BLaER1 (cell line): ENCODE measurements at regions not wholly inside any gene's neighbourhood (a gene's known extent, or its start where the extent isn't known, plus 50 kb on each side); places are given as distances from the start of the nearest gene placed in this dataset.

Experiments
- H3K27ac ChIP-seq: shearing (Covaris generic); formaldehyde crosslinking; 2 replicates; pipeline ENCODE4 v1.8.1; 2022
- H3K27me3 ChIP-seq: shearing (Covaris generic); formaldehyde crosslinking; 2 replicates; pipeline ENCODE4 v1.8.1; 2022
- H3K36me3 ChIP-seq: shearing (Covaris generic); formaldehyde crosslinking; 2 replicates; pipeline ENCODE4 v1.8.1; 2022
- H3K4me1 ChIP-seq: shearing (Covaris generic); formaldehyde crosslinking; 2 replicates; pipeline ENCODE4 v1.8.1; 2022
- H3K4me2 ChIP-seq: shearing (Covaris generic); formaldehyde crosslinking; 2 replicates; pipeline ENCODE4 v1.8.1; 2022
- H3K4me3 ChIP-seq: shearing (Covaris generic); formaldehyde crosslinking; 2 replicates; pipeline ENCODE4 v1.8.1; 2022
- H3K9ac ChIP-seq: shearing (Covaris generic); formaldehyde crosslinking; 2 replicates; pipeline ENCODE4 v1.8.1; 2022
- H3K9me3 ChIP-seq: shearing (Covaris generic); formaldehyde crosslinking; 2 replicates; pipeline ENCODE4 v1.8.1; 2022
- H4K20me1 ChIP-seq: shearing (Covaris generic); formaldehyde crosslinking; 2 replicates; pipeline ENCODE4 v1.8.1; 2022
- Cebpa-rat ChIP-seq: shearing (Covaris generic); IDR thresholded peaks from 2 replicates; pipeline ENCODE4 v1.8.1; 2022

GRCh38 chr4:83858131-83858530, 322.2 kb downstream of the GPAT3 start:
- no peak overlapping the region for H3K27ac ChIP-seq
- TF ChIP-seq Cebpa-rat: no peak
- no peaks in the 10 kb centered on the region for H3K36me3 ChIP-seq
- no peaks in the 10 kb centered on the region for H4K20me1 ChIP-seq
- H3K9me3 ChIP-seq: no peaks in the 10 kb centered on the region
- no peak overlapping the region for H3K9ac ChIP-seq
- no peak overlapping the region for H3K4me3 ChIP-seq
- no peaks in the 10 kb centered on the region for H3K27me3 ChIP-seq
- no peak overlapping the region for H3K4me2 ChIP-seq
- no peaks in the 10 kb centered on the region for H3K4me1 ChIP-seq

- Histone ChIP-seq H3K36me3 (no peaks in the 10 kb centered on the region), H3K4me2 (no peak overlapping the region), H3K9ac (no peak overlapping the region), H3K27me3 (no peaks in the 10 kb centered on the region), H3K27ac (no peak overlapping the region), H4K20me1 (no peaks in the 10 kb centered on the region), H3K9me3 (no peaks in the 10 kb centered on the region), H3K4me1 (no peaks in the 10 kb centered on the region), H3K4me3 (no peak overlapping the region)
- TF ChIP-seq Cebpa-rat: no peak
Observed at GRCh38 chr4:83855044-83855443, 319.1 kb downstream of the GPAT3 start.

- Histone ChIP-seq H3K27ac (no peak overlapping the region), H3K27me3 (no peaks in the 10 kb centered on the region), H3K36me3 (no peaks in the 10 kb centered on the region), H3K9ac (no peak overlapping the region), H3K9me3 (no peaks in the 10 kb centered on the region), H3K4me1 (no peaks in the 10 kb centered on the region), H3K4me3 (no peak overlapping the region), H3K4me2 (no peak overlapping the region), H4K20me1 (no peaks in the 10 kb centered on the region)
- TF ChIP-seq Cebpa-rat: no peak
Observed at GRCh38 chr4:83852085-83852451, 316.2 kb downstream of the GPAT3 start.

- no peak overlapping the region for H3K27ac ChIP-seq
- H3K4me3 ChIP-seq: no peak overlapping the region
- H4K20me1 ChIP-seq: no peaks in the 10 kb centered on the region
- H3K4me2 ChIP-seq: no peak overlapping the region
- H3K9me3 ChIP-seq: no peaks in the 10 kb centered on the region
- no peaks in the 10 kb centered on the region for H3K4me1 ChIP-seq
- H3K36me3 ChIP-seq: no peaks in the 10 kb centered on the region
- TF ChIP-seq Cebpa-rat: no peak
- no peaks in the 10 kb centered on the region for H3K27me3 ChIP-seq
- no peak overlapping the region for H3K9ac ChIP-seq
Observed at GRCh38 chr4:83851261-83852084, 315.6 kb downstream of the GPAT3 start.

- no peak overlapping the region for H3K4me2 ChIP-seq
- no peak overlapping the region for H3K4me3 ChIP-seq
- H4K20me1 ChIP-seq: no peaks in the 10 kb centered on the region
- no peaks in the 10 kb centered on the region for H3K36me3 ChIP-seq
- no peaks in the 10 kb centered on the region for H3K9me3 ChIP-seq
- no peak overlapping the region for H3K27ac ChIP-seq
- no peak for TF ChIP-seq Cebpa-rat
- H3K9ac ChIP-seq: no peak overlapping the region
- no peaks in the 10 kb centered on the region for H3K27me3 ChIP-seq
- no peaks in the 10 kb centered on the region for H3K4me1 ChIP-seq
Observed at GRCh38 chr4:83850435-83850834, 314.5 kb downstream of the GPAT3 start.

- Histone ChIP-seq H3K4me2 (no peak overlapping the region), H3K9me3 (no peaks in the 10 kb centered on the region), H4K20me1 (no peaks in the 10 kb centered on the region), H3K27ac (no peak overlapping the region), H3K4me1 (no peaks in the 10 kb centered on the region), H3K4me3 (no peak overlapping the region), H3K27me3 (no peaks in the 10 kb centered on the region), H3K36me3 (no peaks in the 10 kb centered on the region), H3K9ac (no peak overlapping the region)
- no peak for TF ChIP-seq Cebpa-rat
Observed at GRCh38 chr4:83846193-83846830, 310.4 kb downstream of the GPAT3 start.

GRCh38 chr4:83839615-83840014, 303.7 kb downstream of the GPAT3 start:
- H3K4me2 ChIP-seq: no peak overlapping the region
- H3K36me3 ChIP-seq: no peaks in the 10 kb centered on the region
- H3K9me3 ChIP-seq: no peaks in the 10 kb centered on the region
- H3K4me1 ChIP-seq: no peaks in the 10 kb centered on the region
- H3K27ac ChIP-seq: no peak overlapping the region
- no peaks in the 10 kb centered on the region for H3K27me3 ChIP-seq
- no peak overlapping the region for H3K4me3 ChIP-seq
- no peak for TF ChIP-seq Cebpa-rat
- no peaks in the 10 kb centered on the region for H4K20me1 ChIP-seq
- no peak overlapping the region for H3K9ac ChIP-seq

- no peaks in the 10 kb centered on the region for H3K9me3 ChIP-seq
- no peaks in the 10 kb centered on the region for H4K20me1 ChIP-seq
- no peak overlapping the region for H3K27ac ChIP-seq
- no peak overlapping the region for H3K4me2 ChIP-seq
- no peaks in the 10 kb centered on the region for H3K4me1 ChIP-seq
- H3K36me3 ChIP-seq: no peaks in the 10 kb centered on the region
- TF ChIP-seq Cebpa-rat: no peak
- no peak overlapping the region for H3K9ac ChIP-seq
- H3K4me3 ChIP-seq: no peak overlapping the region
- no peaks in the 10 kb centered on the region for H3K27me3 ChIP-seq
Observed at GRCh38 chr4:83837614-83838308, 301.9 kb downstream of the GPAT3 start.

- H3K9me3 ChIP-seq: no peaks in the 10 kb centered on the region
- H3K4me2 ChIP-seq: no peak overlapping the region
- H3K27me3 ChIP-seq: no peaks in the 10 kb centered on the region
- H3K4me1 ChIP-seq: no peaks in the 10 kb centered on the region
- no peak overlapping the region for H3K9ac ChIP-seq
- H3K4me3 ChIP-seq: no peak overlapping the region
- H4K20me1 ChIP-seq: no peaks in the 10 kb centered on the region
- TF ChIP-seq Cebpa-rat: no peak
- no peaks in the 10 kb centered on the region for H3K36me3 ChIP-seq
- H3K27ac ChIP-seq: no peak overlapping the region
Observed at GRCh38 chr4:83833920-83834319, 298.0 kb downstream of the GPAT3 start.

GRCh38 chr4:83832110-83832825, 296.4 kb downstream of the GPAT3 start:
- Histone ChIP-seq H3K4me1 (no peaks in the 10 kb centered on the region), H4K20me1 (no peaks in the 10 kb centered on the region), H3K9me3 (no peaks in the 10 kb centered on the region), H3K9ac (no peak overlapping the region), H3K4me3 (no peak overlapping the region), H3K36me3 (no peaks in the 10 kb centered on the region), H3K27me3 (no peaks in the 10 kb centered on the region), H3K4me2 (no peak overlapping the region), H3K27ac (no peak overlapping the region)
- no peak for TF ChIP-seq Cebpa-rat
